ENCODE measurements at regions not wholly inside any gene's neighbourhood (a gene's known extent, or its start where the extent isn't known, plus 50 kb on each side); places are given as distances from the start of the nearest gene placed in this dataset.

- TF ChIP-seq, protein P1, sequence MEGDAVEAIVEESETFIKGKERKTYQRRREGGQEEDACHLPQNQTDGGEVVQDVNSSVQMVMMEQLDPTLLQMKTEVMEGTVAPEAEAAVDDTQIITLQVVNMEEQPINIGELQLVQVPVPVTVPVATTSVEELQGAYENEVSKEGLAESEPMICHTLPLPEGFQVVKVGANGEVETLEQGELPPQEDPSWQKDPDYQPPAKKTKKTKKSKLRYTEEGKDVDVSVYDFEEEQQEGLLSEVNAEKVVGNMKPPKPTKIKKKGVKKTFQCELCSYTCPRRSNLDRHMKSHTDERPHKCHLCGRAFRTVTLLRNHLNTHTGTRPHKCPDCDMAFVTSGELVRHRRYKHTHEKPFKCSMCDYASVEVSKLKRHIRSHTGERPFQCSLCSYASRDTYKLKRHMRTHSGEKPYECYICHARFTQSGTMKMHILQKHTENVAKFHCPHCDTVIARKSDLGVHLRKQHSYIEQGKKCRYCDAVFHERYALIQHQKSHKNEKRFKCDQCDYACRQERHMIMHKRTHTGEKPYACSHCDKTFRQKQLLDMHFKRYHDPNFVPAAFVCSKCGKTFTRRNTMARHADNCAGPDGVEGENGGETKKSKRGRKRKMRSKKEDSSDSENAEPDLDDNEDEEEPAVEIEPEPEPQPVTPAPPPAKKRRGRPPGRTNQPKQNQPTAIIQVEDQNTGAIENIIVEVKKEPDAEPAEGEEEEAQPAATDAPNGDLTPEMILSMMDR (IDR thresholded peaks at IDR 0.05): no peak
- no peak for TF ChIP-seq POLR2A (IDR thresholded peaks at IDR 0.05)
These were observed 231.3 kb upstream of the B3GAT1 start for GRCh38 chr11:134643115-134644012.

Data from adrenal gland (tissue), 5 donors.